GM18520 (cell line): ENCODE measurements at regions not wholly inside any gene's neighbourhood (a gene's known extent, or its start where the extent isn't known, plus 50 kb on each side); places are given as distances from the start of the nearest gene placed in this dataset.
A peak's percentile ranks its signal among the peaks of the same experiment; 100 is the strongest.
"Not testable (repeated sequence)": the region's sequence is repeated elsewhere in the genome, so short reads cannot be mapped to it uniquely, and the experiment has no call there.

Experiments used
- ATAC-seq: cut with Tn5 transposase; IDR thresholded peaks from one replicate; pipeline ENCODE4 v1.9.1; 2021; ENCODE audit not compliant: unreplicated experiment

GRCh38 chr6:145076115-145076841, 659.0 kb downstream of the EPM2A start:
- no peak for ATAC-seq

GRCh38 chr6:145077382-145077781, 657.9 kb downstream of the EPM2A start:
- no peak for ATAC-seq

- no peak for ATAC-seq
These were observed 654.7 kb downstream of the EPM2A start for GRCh38 chr6:145080651-145081050.

GRCh38 chr6:145081677-145082076, 653.6 kb downstream of the EPM2A start:
- ATAC-seq, result peak; percentile 35

GRCh38 chr6:145082359-145082758, 653.0 kb downstream of the EPM2A start:
- no peak for ATAC-seq

GRCh38 chr6:145086197-145086596, 649.1 kb downstream of the EPM2A start:
- ATAC-seq, result no peak

GRCh38 chr6:145087034-145087433, 648.3 kb downstream of the EPM2A start:
- ATAC-seq, result peak; percentile 85

GRCh38 chr6:145090801-145091585, 644.3 kb downstream of the EPM2A start:
- ATAC-seq, result no peak

- ATAC-seq, result no peak
These were observed 643.7 kb downstream of the EPM2A start for GRCh38 chr6:145091586-145092142.

- no peak for ATAC-seq
These were observed 642.8 kb downstream of the EPM2A start for GRCh38 chr6:145092554-145092953.

GRCh38 chr6:145093226-145093625, 642.1 kb downstream of the EPM2A start:
- no peak for ATAC-seq

- ATAC-seq, result no peak
These were observed 638.5 kb downstream of the EPM2A start for GRCh38 chr6:145096846-145097245.

GRCh38 chr6:145098127-145098526, 637.2 kb downstream of the EPM2A start:
- ATAC-seq, result not testable (repeated sequence)

GRCh38 chr6:145099713-145100112, 635.6 kb downstream of the EPM2A start:
- no peak for ATAC-seq

- ATAC-seq, result no peak
These were observed 625.2 kb downstream of the EPM2A start for GRCh38 chr6:145110109-145110508.

GRCh38 chr6:145111407-145111806, 623.9 kb downstream of the EPM2A start:
- ATAC-seq, result not testable (repeated sequence)

GRCh38 chr6:145112711-145113148, 622.6 kb downstream of the EPM2A start:
- no peak for ATAC-seq

GRCh38 chr6:145115638-145116037, 619.7 kb downstream of the EPM2A start:
- no peak for ATAC-seq

- ATAC-seq, result no peak
These were observed 618.6 kb downstream of the EPM2A start for GRCh38 chr6:145116591-145117178.

GRCh38 chr6:145118224-145118623, 617.1 kb downstream of the EPM2A start:
- ATAC-seq, result no peak

GRCh38 chr6:145119081-145119480, 616.2 kb downstream of the EPM2A start:
- no peak for ATAC-seq

GRCh38 chr6:145132709-145133108, 602.6 kb downstream of the EPM2A start:
- no peak for ATAC-seq
